ENCODE measurements at regions not wholly inside any gene's neighbourhood (a gene's known extent, or its start where the extent isn't known, plus 50 kb on each side); places are given as distances from the start of the nearest gene placed in this dataset.

DNA sequence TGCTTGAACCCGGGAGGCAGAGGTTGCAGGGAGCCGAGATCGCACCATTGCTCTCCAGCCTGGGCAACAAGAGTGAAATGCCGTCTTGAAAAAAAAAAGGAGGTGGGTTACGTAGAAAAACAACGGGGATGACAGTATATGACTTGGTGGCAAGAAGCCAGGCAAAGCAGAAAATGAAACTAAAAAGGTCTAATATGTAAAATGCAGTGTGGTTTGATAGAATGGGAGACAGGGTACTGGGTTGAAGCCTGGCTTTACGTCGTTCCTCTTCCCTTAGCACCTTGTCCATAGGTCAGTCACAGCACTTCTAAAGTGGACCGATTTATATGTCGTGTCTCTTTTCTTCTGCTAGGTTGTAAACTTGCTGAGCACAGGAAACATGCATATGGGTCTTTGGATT is 274.9 kb upstream of the ZC3H12C start:
- TF ChIP-seq, protein P1, sequence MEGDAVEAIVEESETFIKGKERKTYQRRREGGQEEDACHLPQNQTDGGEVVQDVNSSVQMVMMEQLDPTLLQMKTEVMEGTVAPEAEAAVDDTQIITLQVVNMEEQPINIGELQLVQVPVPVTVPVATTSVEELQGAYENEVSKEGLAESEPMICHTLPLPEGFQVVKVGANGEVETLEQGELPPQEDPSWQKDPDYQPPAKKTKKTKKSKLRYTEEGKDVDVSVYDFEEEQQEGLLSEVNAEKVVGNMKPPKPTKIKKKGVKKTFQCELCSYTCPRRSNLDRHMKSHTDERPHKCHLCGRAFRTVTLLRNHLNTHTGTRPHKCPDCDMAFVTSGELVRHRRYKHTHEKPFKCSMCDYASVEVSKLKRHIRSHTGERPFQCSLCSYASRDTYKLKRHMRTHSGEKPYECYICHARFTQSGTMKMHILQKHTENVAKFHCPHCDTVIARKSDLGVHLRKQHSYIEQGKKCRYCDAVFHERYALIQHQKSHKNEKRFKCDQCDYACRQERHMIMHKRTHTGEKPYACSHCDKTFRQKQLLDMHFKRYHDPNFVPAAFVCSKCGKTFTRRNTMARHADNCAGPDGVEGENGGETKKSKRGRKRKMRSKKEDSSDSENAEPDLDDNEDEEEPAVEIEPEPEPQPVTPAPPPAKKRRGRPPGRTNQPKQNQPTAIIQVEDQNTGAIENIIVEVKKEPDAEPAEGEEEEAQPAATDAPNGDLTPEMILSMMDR (IDR thresholded peaks at IDR 0.05) = no peak
- no peak for TF ChIP-seq JUND (IDR thresholded peaks at IDR 0.05)
- TF ChIP-seq, protein P2, sequence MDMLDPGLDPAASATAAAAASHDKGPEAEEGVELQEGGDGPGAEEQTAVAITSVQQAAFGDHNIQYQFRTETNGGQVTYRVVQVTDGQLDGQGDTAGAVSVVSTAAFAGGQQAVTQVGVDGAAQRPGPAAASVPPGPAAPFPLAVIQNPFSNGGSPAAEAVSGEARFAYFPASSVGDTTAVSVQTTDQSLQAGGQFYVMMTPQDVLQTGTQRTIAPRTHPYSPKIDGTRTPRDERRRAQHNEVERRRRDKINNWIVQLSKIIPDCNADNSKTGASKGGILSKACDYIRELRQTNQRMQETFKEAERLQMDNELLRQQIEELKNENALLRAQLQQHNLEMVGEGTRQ (IDR thresholded peaks at IDR 0.05; ENCODE audit: borderline replicate concordance, low read depth, low read length) = no peak
- no peak for TF ChIP-seq EP300 (IDR thresholded peaks at IDR 0.05; ENCODE audit: borderline replicate concordance in 1 of 2, low read depth in 1 of 2, low read length in 1 of 2)

All from SK-N-SH (cell line).